H1 (cell line): ENCODE measurements at regions not wholly inside any gene's neighbourhood (a gene's known extent, or its start where the extent isn't known, plus 50 kb on each side); places are given as distances from the start of the nearest gene placed in this dataset.

Experiments
- CTCF ChIA-PET: fragments of 300-600 bp; sonication (Branson Sonifier 250); formaldehyde crosslinking; loops from one replicate; lab custom pipeline; 2021; ENCODE audit not compliant: partially characterized antibody; lab: Charles Lee
- POLR2A ChIA-PET: fragments of 300-600 bp; sonication (Branson Sonifier 250); formaldehyde crosslinking; loops from one replicate; lab custom pipeline; 2021; ENCODE audit warnings: inconsistent platforms; ENCODE audit not compliant: partially characterized antibody; lab: Charles Lee
- DNase-seq, 2 experiments: peaks; one replicate each; pipeline versions ENCODE4 v3.0.0 to v3.0.0-alpha.2; 2010 to 2022; ENCODE audit warnings: low spot score in 2 of 2, low read depth in 1 of 2, mixed read lengths in 1 of 2
- FAIRE-seq: peaks from 2 replicates; lab custom pipeline; 2011; peaks lifted over from hg19 to GRCh38; lab: Jason Lieb, UNC
- H2AFZ ChIP-seq: 2 replicates; pipeline ENCODE4 v1.8.1; 2012; ENCODE audit warnings: low read length, inconsistent platforms
- H2AK5ac ChIP-seq: 2 replicates; pipeline ENCODE4 v1.6.1; 2013; ENCODE audit warnings: low read depth, low read length
- H2BK120ac ChIP-seq: replicated peaks from 2 replicates; pipeline ENCODE3; 2013; ENCODE audit warnings: low read depth, low read length, inconsistent platforms
- H2BK12ac ChIP-seq: 2 replicates; pipeline ENCODE4 v1.6.1; 2013; ENCODE audit warnings: low read depth, low read length
- H2BK15ac ChIP-seq: 2 replicates; pipeline ENCODE4 v1.6.1; 2013; ENCODE audit warnings: low read length
- H2BK20ac ChIP-seq: 2 replicates; pipeline ENCODE4 v1.6.1; 2013; ENCODE audit warnings: low read length
- H2BK5ac ChIP-seq: 2 replicates; pipeline ENCODE4 v1.6.1; 2013; ENCODE audit warnings: low read depth, low read length
- H3K14ac ChIP-seq: 2 replicates; pipeline ENCODE4 v1.6.1; 2013; ENCODE audit warnings: inconsistent platforms; ENCODE audit not compliant: insufficient read length
- H3K18ac ChIP-seq: 2 replicates; pipeline ENCODE4 v1.6.1; 2013; ENCODE audit warnings: low read length; ENCODE audit errors: extremely low read depth
- H3K23ac ChIP-seq: 2 replicates; pipeline ENCODE4 v1.6.1; 2013; ENCODE audit warnings: inconsistent platforms; ENCODE audit not compliant: insufficient read length
- H3K23me2 ChIP-seq: 2 replicates; pipeline ENCODE4 v1.6.1; 2013; ENCODE audit warnings: low read depth, low read length
- H3K27ac ChIP-seq: 2 replicates; pipeline ENCODE4 v1.6.1; 2011; ENCODE audit warnings: low read depth, low read length, inconsistent platforms
- H3K27me3 ChIP-seq, 4 experiments: replicated peaks in 1 of 4; 1 replicate in 1 of 4; 2 replicates in 3 of 4; pipeline versions ENCODE4 v1.6.1 to v1.8.1; 2011 to 2013; ENCODE audit warnings: low read length in 3 of 4, mild to moderate bottlenecking in 3 of 4, inconsistent platforms in 2 of 4, mixed read lengths in 2 of 4, moderate library complexity in 1 of 4; ENCODE audit not compliant: control insufficient read depth in 3 of 4, insufficient read depth in 3 of 4; ENCODE audit errors: extremely low read depth in 1 of 4
- H3K36me3 ChIP-seq, 4 experiments: 2 replicates each; pipeline versions ENCODE4 v1.6.1 to v1.8.1; 2011 to 2013; ENCODE audit warnings: mild to moderate bottlenecking in 4 of 4, low read length in 3 of 4, moderate library complexity in 2 of 4, control low read depth in 1 of 4, inconsistent platforms in 1 of 4; ENCODE audit not compliant: insufficient read depth in 4 of 4, control insufficient read depth in 2 of 4
- H3K4ac ChIP-seq: replicated peaks from 2 replicates; pipeline ENCODE3; 2013; ENCODE audit warnings: low read length, low read depth, mixed read lengths, inconsistent platforms; ENCODE audit not compliant: insufficient read length
- H3K4me1 ChIP-seq, 4 experiments: replicated peaks in 1 of 4; 1 replicate in 1 of 4; 2 replicates in 3 of 4; pipeline versions ENCODE4 v1.6.1 to v1.8.1; 2011 to 2013; ENCODE audit warnings: low read length in 3 of 4, inconsistent platforms in 2 of 4, mixed read lengths in 1 of 4; ENCODE audit not compliant: insufficient read depth in 4 of 4, control insufficient read depth in 3 of 4
- H3K4me2 ChIP-seq, 2 experiments: 2 replicates each; pipeline versions ENCODE4 v1.6.1 to v1.8.1; 2011 to 2013; ENCODE audit warnings: low read depth in 2 of 2, low read length in 2 of 2, control low read depth in 1 of 2, inconsistent platforms in 1 of 2, mild to moderate bottlenecking in 1 of 2; ENCODE audit not compliant: insufficient read depth in 1 of 2
- H3K4me3 ChIP-seq, 4 experiments: fragments of 200-600, 300-600 bp in 1 of 4; sonication (generic), shearing (Covaris generic), sonication (Bioruptor Twin) in 1 of 4; 2 replicates each; pipeline versions ENCODE4 v1.5.1 to v1.8.1; 2011 to 2016; ENCODE audit warnings: low read length in 4 of 4, low read depth in 3 of 4, control low read depth in 2 of 4, inconsistent platforms in 2 of 4, mild to moderate bottlenecking in 2 of 4, mixed read lengths in 1 of 4, moderate library complexity in 1 of 4; ENCODE audit not compliant: insufficient read depth in 2 of 4; ENCODE audit errors: extremely low read depth in 1 of 4
- H3K56ac ChIP-seq: replicated peaks from 2 replicates; pipeline ENCODE3; 2013; ENCODE audit warnings: low read depth, mild to moderate bottlenecking, mixed read lengths, low read length, inconsistent platforms; ENCODE audit not compliant: insufficient read length
- H3K79me1 ChIP-seq: 2 replicates; pipeline ENCODE4 v1.6.1; 2013; ENCODE audit warnings: low read depth, low read length, control low read depth
- H3K79me2 ChIP-seq, 2 experiments: 2 replicates each; pipeline versions ENCODE4 v1.6.1 to v1.8.1; 2012 to 2013; ENCODE audit warnings: low read length in 2 of 2, mild to moderate bottlenecking in 2 of 2, inconsistent platforms in 1 of 2; ENCODE audit not compliant: insufficient read depth in 2 of 2, control insufficient read depth in 1 of 2
- H3K9ac ChIP-seq, 4 experiments: replicated peaks in 1 of 4; 1 replicate in 1 of 4; 2 replicates in 3 of 4; pipeline versions ENCODE4 v1.6.1 to v1.8.1; 2011 to 2013; ENCODE audit warnings: low read depth in 3 of 4, low read length in 3 of 4, control low read depth in 2 of 4, mild to moderate bottlenecking in 2 of 4, moderate library complexity in 2 of 4, inconsistent platforms in 1 of 4; ENCODE audit errors: extremely low read depth in 1 of 4
- H3K9me3 ChIP-seq, 2 experiments: 2 replicates each; pipeline versions ENCODE4 v1.6.1 to v1.8.1; 2012 to 2013; ENCODE audit warnings: mild to moderate bottlenecking in 2 of 2, moderate library complexity in 2 of 2, control low read depth in 1 of 2, inconsistent platforms in 1 of 2, low read depth in 1 of 2, low read length in 1 of 2, mixed read lengths in 1 of 2; ENCODE audit not compliant: insufficient read depth in 2 of 2
- H4K20me1 ChIP-seq, 2 experiments: replicated peaks in 1 of 2; 2 replicates each; pipeline versions ENCODE3 to v1.8.1; 2011 to 2013; ENCODE audit warnings: inconsistent platforms in 2 of 2, low read length in 2 of 2, mild to moderate bottlenecking in 1 of 2; ENCODE audit not compliant: insufficient read depth in 2 of 2, control insufficient read depth in 1 of 2
- H4K5ac ChIP-seq: 2 replicates; pipeline ENCODE4 v1.6.1; 2013; ENCODE audit warnings: low read length, low read depth, mixed read lengths, inconsistent platforms; ENCODE audit not compliant: insufficient read length
- H4K8ac ChIP-seq: 2 replicates; pipeline ENCODE4 v1.8.0; 2013; ENCODE audit warnings: mild to moderate bottlenecking, moderate library complexity, low read length, inconsistent platforms; ENCODE audit not compliant: insufficient read depth; ENCODE audit errors: extremely low read depth
- H4K91ac ChIP-seq: replicated peaks from 2 replicates; pipeline ENCODE3; 2013; ENCODE audit warnings: low read length, mixed read lengths, inconsistent platforms; ENCODE audit not compliant: insufficient read length
- CTBP2 ChIP-seq: IDR thresholded peaks from 2 replicates; pipeline ENCODE4 v1.7.0; 2011; ENCODE audit warnings: borderline replicate concordance, mild to moderate bottlenecking, moderate library complexity, mixed read lengths, low read length; ENCODE audit not compliant: insufficient read depth, insufficient read length
- CTCF ChIP-seq, 3 experiments: IDR thresholded peaks; 1 replicate in 2 of 3; 2 replicates in 1 of 3; pipeline versions ENCODE4 v1.5.1 to v1.6.1; 2011; ENCODE audit warnings: low read length in 3 of 3, mild to moderate bottlenecking in 3 of 3, inconsistent platforms in 2 of 3, low read depth in 1 of 3, moderate library complexity in 1 of 3; ENCODE audit not compliant: insufficient read depth in 1 of 3; ENCODE audit errors: control extremely low read depth in 1 of 3
- GTF2F1 ChIP-seq: IDR thresholded peaks from 2 replicates; pipeline ENCODE4 v1.6.1; 2012; ENCODE audit warnings: low read depth, low read length, improper control_type of control experiment, borderline replicate concordance
- POLR2A ChIP-seq, 2 experiments: IDR thresholded peaks; 1 replicate in 1 of 2; 2 replicates in 1 of 2; pipeline ENCODE4 v1.6.1; 2011; ENCODE audit warnings: low read depth in 2 of 2, low read length in 2 of 2, mild to moderate bottlenecking in 2 of 2; ENCODE audit errors: control extremely low read depth in 1 of 2
- POLR2AphosphoS5 ChIP-seq: IDR thresholded peaks from 2 replicates; pipeline ENCODE4 v1.6.1; 2011; ENCODE audit warnings: low read depth, low read length
- TAF1 ChIP-seq: IDR thresholded peaks from 2 replicates; pipeline ENCODE4 v1.6.1; 2011; ENCODE audit warnings: mild to moderate bottlenecking, low read depth, low read length
- TBP ChIP-seq: IDR thresholded peaks from 2 replicates; pipeline ENCODE4 v1.6.1; 2011; ENCODE audit warnings: low read depth, low read length, improper control_type of control experiment
- WGBS, 2 experiments: shearing (Covaris generic) in 1 of 2; methylation state at CpG; one replicate each; pipeline versions ENCODE4 v1.1.6 to v1.1.7; 2013 to 2015; ENCODE audit warnings: low lambda C conversion rate in 2 of 2, mixed read lengths in 2 of 2, inconsistent platforms in 1 of 2, low coverage in 1 of 2, missing lambda C conversion rate in 1 of 2; ENCODE audit not compliant: insufficient replicate concordance in 2 of 2, insufficient coverage in 1 of 2, insufficient read length in 1 of 2; ENCODE audit errors: extremely low coverage in 1 of 2, missing lambda C conversion rate in 1 of 2; 5-methylcytosine and 5-hydroxymethylcytosine counted together
- TF ChIP-seq, protein P1 (sequence below): IDR thresholded peaks from 2 replicates; pipeline ENCODE4 v1.6.1; 2011; ENCODE audit warnings: low read depth, mild to moderate bottlenecking, low read length; ENCODE audit not compliant: insufficient read depth

- peak overlapping the region; percentile 83 to 84 for H3K4me2 ChIP-seq
- H3K79me2 ChIP-seq = peaks cover 0 to 16% of the 10 kb centered on the region in 2 experiments; a peak in 2 of 4 replicates
- H2AFZ ChIP-seq = no peak overlapping the region
- H2BK20ac ChIP-seq = no peak overlapping the region
- peak overlapping the region; percentile 93 for H3K27ac ChIP-seq
- H2BK12ac ChIP-seq = peak overlapping the region; percentile 82; the same call in 1 of the 2 replicates
- ChIA-PET CTCF (interaction anchor here (1.0 to 10.3 kb wide), 6 partner anchors 12 to 34 kb away, joined by 3 to 93 read pairs (median 4); a partner anchor contains a TSS), POLR2A (interaction anchor here (1.0 to 25.5 kb wide), 43 partner anchors 7 to 1623 kb away, joined by 3 to 758 read pairs (median 8); a partner anchor contains a TSS)
- peaks cover 0 to 10% (median 4%) of the 10 kb centered on the region in 4 experiments; a peak in 4 of 7 replicates for H3K4me1 ChIP-seq
- peak overlapping the region; percentile 75 to 96 (median 93) for H3K9ac ChIP-seq
- DNase-seq (peak in 1 of 2 experiments; percentile 85), FAIRE-seq (peak; percentile 70)
- H3K9me3 ChIP-seq = no peaks in the 10 kb centered on the region
- no peaks in the 10 kb centered on the region for H3K79me1 ChIP-seq
- peak overlapping the region; percentile 73 to 97 (median 88) for H3K4me3 ChIP-seq
- H2BK5ac ChIP-seq = peak overlapping the region; percentile 98
- 1% methylated on average over 49 of the region's 49 CpGs; no CpG with 5 or more reads in 1 of the 2 experiments for WGBS, 2 experiments
- H2BK120ac ChIP-seq = peak overlapping the region; percentile 81
- H4K20me1 ChIP-seq = peaks cover 3% of the 10 kb centered on the region in 2 experiments
- H2BK15ac ChIP-seq = no peak overlapping the region
- H3K23ac ChIP-seq = no peak overlapping the region
- no peaks in the 10 kb centered on the region for H3K36me3 ChIP-seq
- H3K14ac ChIP-seq = no peak overlapping the region
- peak overlapping the region; percentile 86 for H3K18ac ChIP-seq
- H2AK5ac ChIP-seq = no peak overlapping the region
- H3K4ac ChIP-seq = no peak overlapping the region
- H4K5ac ChIP-seq = peak overlapping the region; percentile 77
- H3K56ac ChIP-seq = peak overlapping the region; percentile 81
- H3K23me2 ChIP-seq = peaks cover 4% of the 10 kb centered on the region
- H4K8ac ChIP-seq = no peak overlapping the region
- no peaks in the 10 kb centered on the region for H3K27me3 ChIP-seq
- peak overlapping the region; percentile 25 for H4K91ac ChIP-seq
- no peak for TF ChIP-seq CTCF (IDR thresholded peaks at IDR 0.05; ENCODE audit: control extremely low read depth in 1 of 3, insufficient read depth in 1 of 3, low read depth in 1 of 3, low read length in 3 of 3)
- no peak for TF ChIP-seq CTBP2
- TF ChIP-seq POLR2AphosphoS5 = peak; percentile 98
- peak; percentile 94 to 100 for TF ChIP-seq POLR2A (IDR thresholded peaks at IDR 0.05; ENCODE audit: control extremely low read depth in 1 of 2, low read depth in 2 of 2, low read length in 2 of 2)
- TF ChIP-seq TAF1 = peak; percentile 94
- TF ChIP-seq, protein P1, sequence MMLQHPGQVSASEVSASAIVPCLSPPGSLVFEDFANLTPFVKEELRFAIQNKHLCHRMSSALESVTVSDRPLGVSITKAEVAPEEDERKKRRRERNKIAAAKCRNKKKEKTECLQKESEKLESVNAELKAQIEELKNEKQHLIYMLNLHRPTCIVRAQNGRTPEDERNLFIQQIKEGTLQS = no peak
- peak; percentile 98 for TF ChIP-seq TBP
- peak; percentile 96 for TF ChIP-seq GTF2F1
Observed at GRCh38 chr6:26270903-26271667, 93.9 kb upstream of the BTN3A2 start.
